IMR-90 (cell line): ENCODE measurements at regions not wholly inside any gene's neighbourhood (a gene's known extent, or its start where the extent isn't known, plus 50 kb on each side); places are given as distances from the start of the nearest gene placed in this dataset.

ENCODE experiments used
- ATAC-seq: fragments of 200-7000 bp; cut with Tn5 transposase; 2 replicates; pipeline ENCODE4 v1.9.1; 2020; ENCODE audit warnings: low read depth, mild to moderate bottlenecking, moderate library complexity
- BruUV-seq: library from RNA; stranded (reverse); fragments of 400-500 nt; replicated peaks from 2 replicates; lab custom pipeline; 2021; lab: Mats Ljungman, UMichigan
- CTCF ChIA-PET: fragments of 300-600 bp; formaldehyde crosslinking; extraction: SDS; loops from one replicate; lab custom pipeline; 2021; ENCODE audit warnings: antibody characterized with exemption; lab: Yijun Ruan, JAX
- POLR2A ChIA-PET: fragments of 300-600 bp; sonication (Branson Sonifier 250); formaldehyde crosslinking; loops from one replicate; lab custom pipeline; 2022; ENCODE audit warnings: antibody characterized with exemption; ENCODE audit not compliant: unreplicated experiment; lab: Charles Lee
- DNase-seq: peaks from one replicate; pipeline ENCODE4 v3.0.0; 2013
- H2AFZ ChIP-seq: replicated peaks from 2 replicates; pipeline ENCODE3; 2013; ENCODE audit warnings: low read length, mild to moderate bottlenecking; ENCODE audit not compliant: poor library complexity
- H2AK5ac ChIP-seq: 2 replicates; pipeline ENCODE4 v1.6.1; 2013; ENCODE audit warnings: low read depth, low read length, inconsistent platforms
- H2AK9ac ChIP-seq: replicated peaks from 2 replicates; pipeline ENCODE3; 2013; ENCODE audit warnings: mild to moderate bottlenecking, low read depth, low read length, moderate library complexity; ENCODE audit not compliant: poor library complexity
- H2BK120ac ChIP-seq: 2 replicates; pipeline ENCODE4 v1.6.1; 2013; ENCODE audit warnings: low read depth, low read length, inconsistent platforms
- H2BK15ac ChIP-seq: 3 replicates; pipeline ENCODE4 v1.6.1; 2013; ENCODE audit warnings: low read depth, low read length, inconsistent platforms
- H2BK20ac ChIP-seq: 2 replicates; pipeline ENCODE4 v1.6.1; 2013; ENCODE audit warnings: low read depth, mild to moderate bottlenecking, inconsistent platforms, low read length, moderate library complexity
- H2BK5ac ChIP-seq: 2 replicates; pipeline ENCODE4 v1.6.1; 2013; ENCODE audit warnings: mild to moderate bottlenecking, low read depth, low read length, inconsistent platforms; ENCODE audit not compliant: poor library complexity, severe bottlenecking
- H3K14ac ChIP-seq: replicated peaks from 2 replicates; pipeline ENCODE4 v1.6.1; 2013; ENCODE audit warnings: low read depth, low read length, inconsistent platforms
- H3K18ac ChIP-seq: 2 replicates; pipeline ENCODE4 v1.6.1; 2013; ENCODE audit warnings: low read depth, low read length, control low read depth
- H3K23ac ChIP-seq: 2 replicates; pipeline ENCODE4 v1.6.1; 2013; ENCODE audit warnings: low read depth, low read length, inconsistent platforms
- H3K27ac ChIP-seq: 2 replicates; pipeline ENCODE4 v1.5.1; 2013; ENCODE audit warnings: mild to moderate bottlenecking, control low read depth, low read length; ENCODE audit not compliant: insufficient read depth
- H3K27me3 ChIP-seq: 2 replicates; pipeline ENCODE4 v1.6.1; 2013; ENCODE audit warnings: low read length; ENCODE audit not compliant: control insufficient read depth, insufficient read depth
- H3K36me3 ChIP-seq: 2 replicates; pipeline ENCODE4 v1.6.1; 2013; ENCODE audit warnings: low read length, mixed read lengths; ENCODE audit not compliant: control insufficient read depth, insufficient read depth
- H3K4ac ChIP-seq: 2 replicates; pipeline ENCODE4 v1.6.1; 2013; ENCODE audit warnings: low read depth, low read length, inconsistent platforms
- H3K4me1 ChIP-seq: 2 replicates; pipeline ENCODE4 v1.6.1; 2013; ENCODE audit warnings: low read length, mixed read lengths; ENCODE audit not compliant: control insufficient read depth, insufficient read depth
- H3K4me2 ChIP-seq: 2 replicates; pipeline ENCODE4 v1.6.1; 2013; ENCODE audit warnings: low read depth, mild to moderate bottlenecking, control low read depth, low read length, moderate library complexity
- H3K4me3 ChIP-seq: 2 replicates; pipeline ENCODE4 v1.5.1; 2013; ENCODE audit warnings: low read depth, mild to moderate bottlenecking, control low read depth, low read length, moderate library complexity; ENCODE audit not compliant: insufficient read depth
- H3K56ac ChIP-seq: 2 replicates; pipeline ENCODE4 v1.6.1; 2013; ENCODE audit warnings: low read length, inconsistent platforms; ENCODE audit not compliant: insufficient read depth; ENCODE audit errors: extremely low read depth
- H3K79me1 ChIP-seq, 2 experiments: 2 replicates each; pipeline ENCODE4 v1.6.1; 2013; ENCODE audit warnings: low read length in 2 of 2, inconsistent platforms in 1 of 2, low read depth in 1 of 2
- H3K9ac ChIP-seq: 2 replicates; pipeline ENCODE4 v1.6.1; 2013; ENCODE audit warnings: low read depth, low read length, control low read depth
- H3K9me1 ChIP-seq: 2 replicates; pipeline ENCODE4 v1.6.1; 2013; ENCODE audit warnings: low read length, inconsistent platforms; ENCODE audit not compliant: insufficient read depth
- H3K9me3 ChIP-seq: 2 replicates; pipeline ENCODE4 v1.6.1; 2013; ENCODE audit warnings: low read length; ENCODE audit not compliant: control insufficient read depth, insufficient read depth
- H4K20me1 ChIP-seq: 2 replicates; pipeline ENCODE4 v1.6.1; 2013; ENCODE audit warnings: low read length, inconsistent platforms; ENCODE audit not compliant: insufficient read depth
- H4K5ac ChIP-seq: 2 replicates; pipeline ENCODE4 v1.6.1; 2013; ENCODE audit warnings: mild to moderate bottlenecking, low read depth, low read length, control low read depth
- H4K8ac ChIP-seq, 2 experiments: 2 replicates each; pipeline ENCODE4 v1.6.1; 2013; ENCODE audit warnings: low read depth in 2 of 2, low read length in 2 of 2, control low read depth in 1 of 2, inconsistent platforms in 1 of 2
- H4K91ac ChIP-seq: 2 replicates; pipeline ENCODE4 v1.6.1; 2013; ENCODE audit warnings: low read depth, low read length, inconsistent platforms; ENCODE audit not compliant: insufficient read depth
- BHLHE40 ChIP-seq: fragments of 150-350 bp; IDR thresholded peaks from 2 replicates; pipeline ENCODE4 v1.6.1; 2016; ENCODE audit warnings: mild to moderate bottlenecking, low read depth, low read length
- CEBPB ChIP-seq: IDR thresholded peaks from 2 replicates; pipeline ENCODE4 v1.6.1; 2012; ENCODE audit warnings: low read depth, low read length, improper control_type of control experiment
- CHD1 ChIP-seq: IDR thresholded peaks from 2 replicates; pipeline ENCODE4 v1.6.1; 2012; ENCODE audit warnings: low read depth, low read length, improper control_type of control experiment
- FOS ChIP-seq: fragments of 150-350 bp; IDR thresholded peaks from 2 replicates; pipeline ENCODE4 v1.6.1; 2016; ENCODE audit warnings: low read depth, low read length
- MAFK ChIP-seq: IDR thresholded peaks from 2 replicates; pipeline ENCODE4 v1.6.1; 2012; ENCODE audit warnings: low read depth, low read length, improper control_type of control experiment
- MAZ ChIP-seq: IDR thresholded peaks from 2 replicates; pipeline ENCODE4 v1.6.1; 2012; ENCODE audit warnings: low read depth, mild to moderate bottlenecking, low read length, improper control_type of control experiment, moderate library complexity, borderline replicate concordance
- NFE2L2 ChIP-seq: fragments of 150-350 bp; IDR thresholded peaks from 2 replicates; pipeline ENCODE4 v1.6.1; 2016; ENCODE audit warnings: low read depth, mild to moderate bottlenecking, low read length
- POLR2A ChIP-seq: IDR thresholded peaks from 2 replicates; pipeline ENCODE4 v1.6.1; 2012; ENCODE audit warnings: mild to moderate bottlenecking, low read depth, low read length
- RAD21 ChIP-seq: IDR thresholded peaks from 2 replicates; pipeline ENCODE4 v1.6.1; 2012; ENCODE audit warnings: low read length, improper control_type of control experiment
- RFX5 ChIP-seq: IDR thresholded peaks from 2 replicates; pipeline ENCODE4 v1.8.0; 2012; ENCODE audit warnings: low read depth, mild to moderate bottlenecking, low read length, moderate library complexity
- SMC3 ChIP-seq: fragments of 150-350 bp; IDR thresholded peaks from 2 replicates; pipeline ENCODE4 v1.6.1; 2016; ENCODE audit warnings: low read depth, mild to moderate bottlenecking, antibody characterized with exemption, low read length, moderate library complexity
- WGBS, 2 experiments: methylation state at CpG; one replicate each; pipeline versions ENCODE4 v1.1.5 to v1.1.7; 2013; ENCODE audit warnings: missing lambda C conversion rate in 2 of 2; ENCODE audit not compliant: insufficient read length in 1 of 2; ENCODE audit errors: extremely low coverage in 2 of 2; 5-methylcytosine and 5-hydroxymethylcytosine counted together
- dilution Hi-C: fragments of 300-500 bp; cut with HindIII; formaldehyde crosslinking; loops from one replicate; pipeline ENCODE4 v1.14.3; 2018; ENCODE audit warnings: low sequenced_read_pairs; ENCODE audit not compliant: unreplicated experiment
- in situ Hi-C: fragments of 300-500 bp; cut with MboI; formaldehyde crosslinking; loops from 3 replicates; pipeline ENCODE4 v1.14.3; 2019; ENCODE audit warnings: low sequenced_read_pairs, inconsistent platforms, mixed read lengths
- intact Hi-C: fragments of 100-400 bp; cut with micrococcal nuclease; formaldehyde crosslinking; loops from 2 replicates; pipeline ENCODE4 v1.10.0; 2022
- TF ChIP-seq, protein P1 (sequence below): conservative IDR thresholded peaks from 2 replicates; pipeline ENCODE4 v1.5.1; 2012; ENCODE audit warnings: mild to moderate bottlenecking, low read depth, low read length, improper control_type of control experiment

DNA sequence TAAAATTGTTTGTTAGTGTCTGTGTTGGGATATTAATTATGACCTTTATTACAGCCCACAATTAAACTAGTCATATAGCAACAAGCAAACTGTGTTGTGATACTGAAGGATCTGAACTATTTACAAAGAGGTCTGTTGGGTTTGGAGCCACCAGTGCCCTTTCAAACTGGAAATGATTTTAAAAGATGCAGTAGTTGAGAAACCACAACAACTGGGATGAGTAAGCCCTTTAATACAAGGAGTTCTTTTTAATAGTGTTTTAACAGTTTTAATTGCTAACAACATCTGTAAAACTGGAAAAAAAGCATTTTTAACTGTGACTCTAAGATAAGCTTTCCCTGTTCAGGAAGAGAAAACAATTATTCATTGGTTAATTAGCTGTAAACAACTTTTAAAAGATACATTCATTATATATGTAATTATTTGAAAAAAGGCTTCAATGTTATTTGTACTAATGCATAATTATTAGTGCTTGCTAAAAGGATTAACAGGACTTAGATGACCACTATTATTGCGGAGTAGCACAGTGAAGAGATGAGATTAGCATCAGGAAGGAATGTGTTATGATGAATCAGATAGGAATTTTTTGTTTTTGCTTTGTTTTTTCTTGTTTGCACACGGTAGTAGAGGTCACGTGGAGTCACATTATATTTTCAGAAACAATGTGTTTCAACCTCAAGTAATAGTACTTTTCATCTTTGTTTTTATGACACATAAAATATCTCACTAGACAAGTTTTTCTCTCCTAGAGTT is 392.7 kb upstream of the FANCL start:
- intact Hi-C loops: no loop called here
- H3K9ac ChIP-seq: no peak overlapping the region
- TF ChIP-seq CEBPB (no peak), NFE2L2 (no peak), MAZ (no peak), FOS (no peak), RFX5 (no peak), BHLHE40 (no peak), MAFK (no peak), RAD21 (no peak), CHD1 (no peak), SMC3 (no peak), POLR2A (no peak)
- TF ChIP-seq, protein P1, sequence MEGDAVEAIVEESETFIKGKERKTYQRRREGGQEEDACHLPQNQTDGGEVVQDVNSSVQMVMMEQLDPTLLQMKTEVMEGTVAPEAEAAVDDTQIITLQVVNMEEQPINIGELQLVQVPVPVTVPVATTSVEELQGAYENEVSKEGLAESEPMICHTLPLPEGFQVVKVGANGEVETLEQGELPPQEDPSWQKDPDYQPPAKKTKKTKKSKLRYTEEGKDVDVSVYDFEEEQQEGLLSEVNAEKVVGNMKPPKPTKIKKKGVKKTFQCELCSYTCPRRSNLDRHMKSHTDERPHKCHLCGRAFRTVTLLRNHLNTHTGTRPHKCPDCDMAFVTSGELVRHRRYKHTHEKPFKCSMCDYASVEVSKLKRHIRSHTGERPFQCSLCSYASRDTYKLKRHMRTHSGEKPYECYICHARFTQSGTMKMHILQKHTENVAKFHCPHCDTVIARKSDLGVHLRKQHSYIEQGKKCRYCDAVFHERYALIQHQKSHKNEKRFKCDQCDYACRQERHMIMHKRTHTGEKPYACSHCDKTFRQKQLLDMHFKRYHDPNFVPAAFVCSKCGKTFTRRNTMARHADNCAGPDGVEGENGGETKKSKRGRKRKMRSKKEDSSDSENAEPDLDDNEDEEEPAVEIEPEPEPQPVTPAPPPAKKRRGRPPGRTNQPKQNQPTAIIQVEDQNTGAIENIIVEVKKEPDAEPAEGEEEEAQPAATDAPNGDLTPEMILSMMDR: no peak

More for the DNA sequence above, 392.7 kb upstream of the FANCL start:
- H2BK20ac ChIP-seq: no peak overlapping the region
- WGBS, 2 experiments: no CpG with 5 or more reads among the region's 3 CpGs
- ChIA-PET POLR2A (no interaction called here), CTCF (no interaction called here)
- no peaks in the 10 kb centered on the region for H3K9me3 ChIP-seq
- no peak overlapping the region for H2AK9ac ChIP-seq
- no TSS peak for BruUV-seq
- no peak overlapping the region for H4K5ac ChIP-seq
- no peak overlapping the region for H3K23ac ChIP-seq
- no peaks in the 10 kb centered on the region for H3K79me1 ChIP-seq
- H2BK120ac ChIP-seq: no peak overlapping the region
- H3K4me2 ChIP-seq: no peak overlapping the region
- H3K18ac ChIP-seq: no peak overlapping the region
- H3K4me1 ChIP-seq: no peaks in the 10 kb centered on the region
- ATAC-seq: no peak
- H2BK15ac ChIP-seq: no peak overlapping the region
- H3K4ac ChIP-seq: no peak overlapping the region
- no peaks in the 10 kb centered on the region for H4K20me1 ChIP-seq
- no peak overlapping the region for H4K91ac ChIP-seq
- dilution Hi-C loops (no loop called here), in situ Hi-C loops (no loop called here)
- H2BK5ac ChIP-seq: no peak overlapping the region
- no peak overlapping the region for H4K8ac ChIP-seq
- no peaks in the 10 kb centered on the region for H3K36me3 ChIP-seq
- no peak overlapping the region for H3K14ac ChIP-seq
- no peak for DNase-seq
- H3K4me3 ChIP-seq: no peak overlapping the region
- H3K56ac ChIP-seq: no peak overlapping the region
- no peak overlapping the region for H2AFZ ChIP-seq
- no peak overlapping the region for H3K27ac ChIP-seq
- no peaks in the 10 kb centered on the region for H3K9me1 ChIP-seq
- H2AK5ac ChIP-seq: no peak overlapping the region
- H3K27me3 ChIP-seq: no peaks in the 10 kb centered on the region
